H1 (cell line): ENCODE measurements at regions not wholly inside any gene's neighbourhood (a gene's known extent, or its start where the extent isn't known, plus 50 kb on each side); places are given as distances from the start of the nearest gene placed in this dataset.

Experiments
- CBX8 ChIP-seq: fragments of 300-800, 300-1000 bp; sonication (generic); IDR thresholded peaks from 2 replicates; pipeline ENCODE4 v1.7.1; 2016; ENCODE audit warnings: low read depth, low read length, borderline replicate concordance
- JUND ChIP-seq: IDR thresholded peaks from 2 replicates; pipeline ENCODE4 v1.6.1; 2011; ENCODE audit warnings: mild to moderate bottlenecking, improper control_type of control experiment, low read length
- NANOG ChIP-seq: IDR thresholded peaks from 2 replicates; pipeline ENCODE4 v1.6.1; 2011; ENCODE audit warnings: low read length, low read depth, mild to moderate bottlenecking, inconsistent platforms; ENCODE audit not compliant: insufficient read depth, poor library complexity, severe bottlenecking
- SAP30 ChIP-seq: fragments of 300-600 bp; sonication (generic); IDR thresholded peaks from 2 replicates; pipeline ENCODE4 v1.7.1; 2012; ENCODE audit warnings: low read length, moderate library complexity, mild to moderate bottlenecking, inconsistent platforms; ENCODE audit not compliant: insufficient read depth, insufficient replicate concordance
- YY1 ChIP-seq: IDR thresholded peaks from 2 replicates; pipeline ENCODE4 v1.6.1; 2011; ENCODE audit warnings: low read depth, mild to moderate bottlenecking, low read length
- ZNF274 ChIP-seq: IDR thresholded peaks from 2 replicates; pipeline ENCODE4 v1.7.0; 2012; ENCODE audit warnings: low read length, borderline replicate concordance; ENCODE audit errors: extremely low read depth
- TF ChIP-seq, protein P1 (sequence below): fragments of 300-600 bp; sonication (generic); IDR thresholded peaks from 2 replicates; pipeline ENCODE4 v1.7.1; 2012; ENCODE audit warnings: low read length, moderate library complexity, mild to moderate bottlenecking, inconsistent platforms; ENCODE audit not compliant: insufficient replicate concordance
- TF ChIP-seq, protein P2 (sequence below), 3 experiments: IDR thresholded peaks; 1 replicate in 2 of 3; 2 replicates in 1 of 3; pipeline versions ENCODE4 v1.5.1 to v1.6.1; 2011; ENCODE audit warnings: low read length in 3 of 3, mild to moderate bottlenecking in 3 of 3, inconsistent platforms in 2 of 3, low read depth in 1 of 3, moderate library complexity in 1 of 3; ENCODE audit not compliant: insufficient read depth in 1 of 3; ENCODE audit errors: control extremely low read depth in 1 of 3

DNA sequence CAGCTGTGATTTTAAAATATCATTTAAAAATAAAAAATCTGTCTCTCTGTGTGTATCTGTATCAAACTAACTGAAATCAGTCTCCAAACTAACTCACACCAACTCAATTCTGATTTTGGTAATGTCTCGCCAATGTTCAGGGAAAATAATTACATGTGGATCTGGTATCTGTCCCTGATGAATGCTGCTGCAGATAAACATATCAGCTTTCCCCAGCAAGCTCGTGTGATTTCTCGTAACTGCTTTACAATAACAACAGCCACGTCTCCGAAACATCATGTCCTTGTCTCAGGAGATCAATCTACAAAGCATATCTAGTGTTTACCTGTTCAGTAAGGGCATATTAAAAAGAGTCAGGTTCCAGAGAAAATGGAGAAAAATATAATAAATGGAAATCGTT lies 129.0 kb downstream of the IRS2 start (continued):
- TF ChIP-seq, protein P1, sequence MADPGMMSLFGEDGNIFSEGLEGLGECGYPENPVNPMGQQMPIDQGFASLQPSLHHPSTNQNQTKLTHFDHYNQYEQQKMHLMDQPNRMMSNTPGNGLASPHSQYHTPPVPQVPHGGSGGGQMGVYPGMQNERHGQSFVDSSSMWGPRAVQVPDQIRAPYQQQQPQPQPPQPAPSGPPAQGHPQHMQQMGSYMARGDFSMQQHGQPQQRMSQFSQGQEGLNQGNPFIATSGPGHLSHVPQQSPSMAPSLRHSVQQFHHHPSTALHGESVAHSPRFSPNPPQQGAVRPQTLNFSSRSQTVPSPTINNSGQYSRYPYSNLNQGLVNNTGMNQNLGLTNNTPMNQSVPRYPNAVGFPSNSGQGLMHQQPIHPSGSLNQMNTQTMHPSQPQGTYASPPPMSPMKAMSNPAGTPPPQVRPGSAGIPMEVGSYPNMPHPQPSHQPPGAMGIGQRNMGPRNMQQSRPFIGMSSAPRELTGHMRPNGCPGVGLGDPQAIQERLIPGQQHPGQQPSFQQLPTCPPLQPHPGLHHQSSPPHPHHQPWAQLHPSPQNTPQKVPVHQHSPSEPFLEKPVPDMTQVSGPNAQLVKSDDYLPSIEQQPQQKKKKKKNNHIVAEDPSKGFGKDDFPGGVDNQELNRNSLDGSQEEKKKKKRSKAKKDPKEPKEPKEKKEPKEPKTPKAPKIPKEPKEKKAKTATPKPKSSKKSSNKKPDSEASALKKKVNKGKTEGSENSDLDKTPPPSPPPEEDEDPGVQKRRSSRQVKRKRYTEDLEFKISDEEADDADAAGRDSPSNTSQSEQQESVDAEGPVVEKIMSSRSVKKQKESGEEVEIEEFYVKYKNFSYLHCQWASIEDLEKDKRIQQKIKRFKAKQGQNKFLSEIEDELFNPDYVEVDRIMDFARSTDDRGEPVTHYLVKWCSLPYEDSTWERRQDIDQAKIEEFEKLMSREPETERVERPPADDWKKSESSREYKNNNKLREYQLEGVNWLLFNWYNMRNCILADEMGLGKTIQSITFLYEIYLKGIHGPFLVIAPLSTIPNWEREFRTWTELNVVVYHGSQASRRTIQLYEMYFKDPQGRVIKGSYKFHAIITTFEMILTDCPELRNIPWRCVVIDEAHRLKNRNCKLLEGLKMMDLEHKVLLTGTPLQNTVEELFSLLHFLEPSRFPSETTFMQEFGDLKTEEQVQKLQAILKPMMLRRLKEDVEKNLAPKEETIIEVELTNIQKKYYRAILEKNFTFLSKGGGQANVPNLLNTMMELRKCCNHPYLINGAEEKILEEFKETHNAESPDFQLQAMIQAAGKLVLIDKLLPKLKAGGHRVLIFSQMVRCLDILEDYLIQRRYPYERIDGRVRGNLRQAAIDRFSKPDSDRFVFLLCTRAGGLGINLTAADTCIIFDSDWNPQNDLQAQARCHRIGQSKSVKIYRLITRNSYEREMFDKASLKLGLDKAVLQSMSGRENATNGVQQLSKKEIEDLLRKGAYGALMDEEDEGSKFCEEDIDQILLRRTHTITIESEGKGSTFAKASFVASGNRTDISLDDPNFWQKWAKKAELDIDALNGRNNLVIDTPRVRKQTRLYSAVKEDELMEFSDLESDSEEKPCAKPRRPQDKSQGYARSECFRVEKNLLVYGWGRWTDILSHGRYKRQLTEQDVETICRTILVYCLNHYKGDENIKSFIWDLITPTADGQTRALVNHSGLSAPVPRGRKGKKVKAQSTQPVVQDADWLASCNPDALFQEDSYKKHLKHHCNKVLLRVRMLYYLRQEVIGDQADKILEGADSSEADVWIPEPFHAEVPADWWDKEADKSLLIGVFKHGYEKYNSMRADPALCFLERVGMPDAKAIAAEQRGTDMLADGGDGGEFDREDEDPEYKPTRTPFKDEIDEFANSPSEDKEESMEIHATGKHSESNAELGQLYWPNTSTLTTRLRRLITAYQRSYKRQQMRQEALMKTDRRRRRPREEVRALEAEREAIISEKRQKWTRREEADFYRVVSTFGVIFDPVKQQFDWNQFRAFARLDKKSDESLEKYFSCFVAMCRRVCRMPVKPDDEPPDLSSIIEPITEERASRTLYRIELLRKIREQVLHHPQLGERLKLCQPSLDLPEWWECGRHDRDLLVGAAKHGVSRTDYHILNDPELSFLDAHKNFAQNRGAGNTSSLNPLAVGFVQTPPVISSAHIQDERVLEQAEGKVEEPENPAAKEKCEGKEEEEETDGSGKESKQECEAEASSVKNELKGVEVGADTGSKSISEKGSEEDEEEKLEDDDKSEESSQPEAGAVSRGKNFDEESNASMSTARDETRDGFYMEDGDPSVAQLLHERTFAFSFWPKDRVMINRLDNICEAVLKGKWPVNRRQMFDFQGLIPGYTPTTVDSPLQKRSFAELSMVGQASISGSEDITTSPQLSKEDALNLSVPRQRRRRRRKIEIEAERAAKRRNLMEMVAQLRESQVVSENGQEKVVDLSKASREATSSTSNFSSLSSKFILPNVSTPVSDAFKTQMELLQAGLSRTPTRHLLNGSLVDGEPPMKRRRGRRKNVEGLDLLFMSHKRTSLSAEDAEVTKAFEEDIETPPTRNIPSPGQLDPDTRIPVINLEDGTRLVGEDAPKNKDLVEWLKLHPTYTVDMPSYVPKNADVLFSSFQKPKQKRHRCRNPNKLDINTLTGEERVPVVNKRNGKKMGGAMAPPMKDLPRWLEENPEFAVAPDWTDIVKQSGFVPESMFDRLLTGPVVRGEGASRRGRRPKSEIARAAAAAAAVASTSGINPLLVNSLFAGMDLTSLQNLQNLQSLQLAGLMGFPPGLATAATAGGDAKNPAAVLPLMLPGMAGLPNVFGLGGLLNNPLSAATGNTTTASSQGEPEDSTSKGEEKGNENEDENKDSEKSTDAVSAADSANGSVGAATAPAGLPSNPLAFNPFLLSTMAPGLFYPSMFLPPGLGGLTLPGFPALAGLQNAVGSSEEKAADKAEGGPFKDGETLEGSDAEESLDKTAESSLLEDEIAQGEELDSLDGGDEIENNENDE: no peak
- TF ChIP-seq YY1: no peak
- no peak for TF ChIP-seq NANOG
- TF ChIP-seq CBX8: no peak
- no peak for TF ChIP-seq SAP30
- no peak for TF ChIP-seq ZNF274
- TF ChIP-seq JUND: no peak
- TF ChIP-seq, protein P2, sequence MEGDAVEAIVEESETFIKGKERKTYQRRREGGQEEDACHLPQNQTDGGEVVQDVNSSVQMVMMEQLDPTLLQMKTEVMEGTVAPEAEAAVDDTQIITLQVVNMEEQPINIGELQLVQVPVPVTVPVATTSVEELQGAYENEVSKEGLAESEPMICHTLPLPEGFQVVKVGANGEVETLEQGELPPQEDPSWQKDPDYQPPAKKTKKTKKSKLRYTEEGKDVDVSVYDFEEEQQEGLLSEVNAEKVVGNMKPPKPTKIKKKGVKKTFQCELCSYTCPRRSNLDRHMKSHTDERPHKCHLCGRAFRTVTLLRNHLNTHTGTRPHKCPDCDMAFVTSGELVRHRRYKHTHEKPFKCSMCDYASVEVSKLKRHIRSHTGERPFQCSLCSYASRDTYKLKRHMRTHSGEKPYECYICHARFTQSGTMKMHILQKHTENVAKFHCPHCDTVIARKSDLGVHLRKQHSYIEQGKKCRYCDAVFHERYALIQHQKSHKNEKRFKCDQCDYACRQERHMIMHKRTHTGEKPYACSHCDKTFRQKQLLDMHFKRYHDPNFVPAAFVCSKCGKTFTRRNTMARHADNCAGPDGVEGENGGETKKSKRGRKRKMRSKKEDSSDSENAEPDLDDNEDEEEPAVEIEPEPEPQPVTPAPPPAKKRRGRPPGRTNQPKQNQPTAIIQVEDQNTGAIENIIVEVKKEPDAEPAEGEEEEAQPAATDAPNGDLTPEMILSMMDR (IDR thresholded peaks at IDR 0.05; ENCODE audit: control extremely low read depth in 1 of 3, insufficient read depth in 1 of 3, low read depth in 1 of 3, low read length in 3 of 3): no peak
